ENCODE measurements at regions not wholly inside any gene's neighbourhood (a gene's known extent, or its start where the extent isn't known, plus 50 kb on each side); places are given as distances from the start of the nearest gene placed in this dataset.

DNA sequence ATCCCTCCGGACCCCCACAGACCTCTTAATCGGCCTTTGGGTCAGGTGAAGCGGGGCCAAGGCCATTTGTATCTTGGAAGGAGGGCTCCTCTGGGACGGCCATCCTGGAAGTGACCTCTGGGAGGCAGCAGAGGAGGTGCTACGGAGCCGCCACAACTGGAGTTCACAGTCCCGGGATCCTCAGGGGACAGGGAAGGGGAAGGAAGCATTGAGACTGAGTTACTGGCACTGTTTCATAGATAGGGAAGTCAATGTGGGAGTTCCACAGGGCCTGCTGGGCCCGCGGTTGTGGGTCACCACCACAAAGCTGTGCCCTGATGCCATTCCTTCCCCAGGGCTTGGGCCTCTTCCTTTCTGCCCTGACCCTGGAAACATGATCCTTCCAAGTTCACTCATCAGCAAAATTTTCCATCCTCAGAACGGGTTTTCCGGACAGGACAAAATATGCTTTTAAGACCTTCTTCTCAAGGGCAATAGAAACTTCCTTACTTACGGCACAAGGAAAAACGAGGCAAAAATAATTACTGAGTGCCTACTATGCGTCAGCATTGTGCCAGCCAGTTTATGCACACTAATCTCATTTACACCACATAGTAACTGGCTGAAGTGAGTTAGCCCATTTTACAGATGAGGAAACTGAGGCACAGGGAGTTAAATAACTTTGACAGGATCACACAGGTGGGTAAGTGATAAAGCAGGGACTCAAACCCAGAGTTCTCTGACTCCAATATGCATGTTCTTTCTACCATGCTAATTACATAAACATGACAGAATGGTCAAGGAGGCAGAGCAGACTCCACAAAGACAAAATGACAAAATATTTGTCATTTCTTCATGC, 143.8 kb downstream of the UNC5CL start:
- TF ChIP-seq ETV6 (CRISPR knock-in tag; IDR thresholded peaks at IDR 0.05) (no peak), TEAD1 (CRISPR knock-in tag; IDR thresholded peaks at IDR 0.05) (no peak), FOXK1 (CRISPR knock-in tag; IDR thresholded peaks at IDR 0.05) (no peak), SMAD3 (CRISPR knock-in tag; IDR thresholded peaks at IDR 0.05; ENCODE audit: borderline replicate concordance) (no peak), IRF2 (CRISPR knock-in tag; IDR thresholded peaks at IDR 0.05; ENCODE audit: borderline replicate concordance, low read depth) (no peak), KAT7 (CRISPR knock-in tag; IDR thresholded peaks at IDR 0.05; ENCODE audit: borderline replicate concordance) (no peak), TP53 (CRISPR knock-in tag; IDR thresholded peaks at IDR 0.05) (no peak)
- TF ChIP-seq, protein P1, sequence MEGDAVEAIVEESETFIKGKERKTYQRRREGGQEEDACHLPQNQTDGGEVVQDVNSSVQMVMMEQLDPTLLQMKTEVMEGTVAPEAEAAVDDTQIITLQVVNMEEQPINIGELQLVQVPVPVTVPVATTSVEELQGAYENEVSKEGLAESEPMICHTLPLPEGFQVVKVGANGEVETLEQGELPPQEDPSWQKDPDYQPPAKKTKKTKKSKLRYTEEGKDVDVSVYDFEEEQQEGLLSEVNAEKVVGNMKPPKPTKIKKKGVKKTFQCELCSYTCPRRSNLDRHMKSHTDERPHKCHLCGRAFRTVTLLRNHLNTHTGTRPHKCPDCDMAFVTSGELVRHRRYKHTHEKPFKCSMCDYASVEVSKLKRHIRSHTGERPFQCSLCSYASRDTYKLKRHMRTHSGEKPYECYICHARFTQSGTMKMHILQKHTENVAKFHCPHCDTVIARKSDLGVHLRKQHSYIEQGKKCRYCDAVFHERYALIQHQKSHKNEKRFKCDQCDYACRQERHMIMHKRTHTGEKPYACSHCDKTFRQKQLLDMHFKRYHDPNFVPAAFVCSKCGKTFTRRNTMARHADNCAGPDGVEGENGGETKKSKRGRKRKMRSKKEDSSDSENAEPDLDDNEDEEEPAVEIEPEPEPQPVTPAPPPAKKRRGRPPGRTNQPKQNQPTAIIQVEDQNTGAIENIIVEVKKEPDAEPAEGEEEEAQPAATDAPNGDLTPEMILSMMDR (IDR thresholded peaks at IDR 0.05) = peak; percentile 30; the same call in 1 of the 2 replicates
- TF ChIP-seq, protein P2, sequence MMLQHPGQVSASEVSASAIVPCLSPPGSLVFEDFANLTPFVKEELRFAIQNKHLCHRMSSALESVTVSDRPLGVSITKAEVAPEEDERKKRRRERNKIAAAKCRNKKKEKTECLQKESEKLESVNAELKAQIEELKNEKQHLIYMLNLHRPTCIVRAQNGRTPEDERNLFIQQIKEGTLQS (CRISPR knock-in tag; conservative IDR thresholded peaks at IDR 0.05) = no peak
- TF ChIP-seq, protein P3, sequence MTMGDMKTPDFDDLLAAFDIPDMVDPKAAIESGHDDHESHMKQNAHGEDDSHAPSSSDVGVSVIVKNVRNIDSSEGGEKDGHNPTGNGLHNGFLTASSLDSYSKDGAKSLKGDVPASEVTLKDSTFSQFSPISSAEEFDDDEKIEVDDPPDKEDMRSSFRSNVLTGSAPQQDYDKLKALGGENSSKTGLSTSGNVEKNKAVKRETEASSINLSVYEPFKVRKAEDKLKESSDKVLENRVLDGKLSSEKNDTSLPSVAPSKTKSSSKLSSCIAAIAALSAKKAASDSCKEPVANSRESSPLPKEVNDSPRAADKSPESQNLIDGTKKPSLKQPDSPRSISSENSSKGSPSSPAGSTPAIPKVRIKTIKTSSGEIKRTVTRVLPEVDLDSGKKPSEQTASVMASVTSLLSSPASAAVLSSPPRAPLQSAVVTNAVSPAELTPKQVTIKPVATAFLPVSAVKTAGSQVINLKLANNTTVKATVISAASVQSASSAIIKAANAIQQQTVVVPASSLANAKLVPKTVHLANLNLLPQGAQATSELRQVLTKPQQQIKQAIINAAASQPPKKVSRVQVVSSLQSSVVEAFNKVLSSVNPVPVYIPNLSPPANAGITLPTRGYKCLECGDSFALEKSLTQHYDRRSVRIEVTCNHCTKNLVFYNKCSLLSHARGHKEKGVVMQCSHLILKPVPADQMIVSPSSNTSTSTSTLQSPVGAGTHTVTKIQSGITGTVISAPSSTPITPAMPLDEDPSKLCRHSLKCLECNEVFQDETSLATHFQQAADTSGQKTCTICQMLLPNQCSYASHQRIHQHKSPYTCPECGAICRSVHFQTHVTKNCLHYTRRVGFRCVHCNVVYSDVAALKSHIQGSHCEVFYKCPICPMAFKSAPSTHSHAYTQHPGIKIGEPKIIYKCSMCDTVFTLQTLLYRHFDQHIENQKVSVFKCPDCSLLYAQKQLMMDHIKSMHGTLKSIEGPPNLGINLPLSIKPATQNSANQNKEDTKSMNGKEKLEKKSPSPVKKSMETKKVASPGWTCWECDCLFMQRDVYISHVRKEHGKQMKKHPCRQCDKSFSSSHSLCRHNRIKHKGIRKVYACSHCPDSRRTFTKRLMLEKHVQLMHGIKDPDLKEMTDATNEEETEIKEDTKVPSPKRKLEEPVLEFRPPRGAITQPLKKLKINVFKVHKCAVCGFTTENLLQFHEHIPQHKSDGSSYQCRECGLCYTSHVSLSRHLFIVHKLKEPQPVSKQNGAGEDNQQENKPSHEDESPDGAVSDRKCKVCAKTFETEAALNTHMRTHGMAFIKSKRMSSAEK (CRISPR knock-in tag; IDR thresholded peaks at IDR 0.05; ENCODE audit: borderline replicate concordance) = no peak
- TF ChIP-seq, protein P4, sequence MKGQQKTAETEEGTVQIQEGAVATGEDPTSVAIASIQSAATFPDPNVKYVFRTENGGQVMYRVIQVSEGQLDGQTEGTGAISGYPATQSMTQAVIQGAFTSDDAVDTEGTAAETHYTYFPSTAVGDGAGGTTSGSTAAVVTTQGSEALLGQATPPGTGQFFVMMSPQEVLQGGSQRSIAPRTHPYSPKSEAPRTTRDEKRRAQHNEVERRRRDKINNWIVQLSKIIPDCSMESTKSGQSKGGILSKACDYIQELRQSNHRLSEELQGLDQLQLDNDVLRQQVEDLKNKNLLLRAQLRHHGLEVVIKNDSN (CRISPR knock-in tag; IDR thresholded peaks at IDR 0.05) = no peak
- TF ChIP-seq, protein P5, sequence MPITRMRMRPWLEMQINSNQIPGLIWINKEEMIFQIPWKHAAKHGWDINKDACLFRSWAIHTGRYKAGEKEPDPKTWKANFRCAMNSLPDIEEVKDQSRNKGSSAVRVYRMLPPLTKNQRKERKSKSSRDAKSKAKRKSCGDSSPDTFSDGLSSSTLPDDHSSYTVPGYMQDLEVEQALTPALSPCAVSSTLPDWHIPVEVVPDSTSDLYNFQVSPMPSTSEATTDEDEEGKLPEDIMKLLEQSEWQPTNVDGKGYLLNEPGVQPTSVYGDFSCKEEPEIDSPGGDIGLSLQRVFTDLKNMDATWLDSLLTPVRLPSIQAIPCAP (CRISPR knock-in tag; IDR thresholded peaks at IDR 0.05) = no peak
